Spleen (tissue), 11 donors: ENCODE measurements at regions not wholly inside any gene's neighbourhood (a gene's known extent, or its start where the extent isn't known, plus 50 kb on each side); places are given as distances from the start of the nearest gene placed in this dataset.

Experiments
- DNase-seq: peaks from one replicate; pipeline ENCODE4 v3.0.0-alpha.2; 2020
- H3K27ac ChIP-seq, 8 donors: fragments of 200-600 bp; sonication (generic) in 7 of 8; 1 replicate in 4 of 8; 2 replicates in 4 of 8; pipeline versions ENCODE4 v1.5.0 to v1.8.0; 2016 to 2021; ENCODE audit warnings: inconsistent platforms in 4 of 8, mild to moderate bottlenecking in 4 of 8, moderate library complexity in 1 of 8
- H3K27me3 ChIP-seq, 7 donors: fragments of 200-600 bp; sonication (generic) in 6 of 7; replicated peaks in 1 of 7; 1 replicate in 4 of 7; 2 replicates in 3 of 7; pipeline versions ENCODE4 v1.5.0 to v1.8.0; 2016 to 2021; ENCODE audit warnings: inconsistent platforms in 3 of 7, mild to moderate bottlenecking in 1 of 7
- H3K36me3 ChIP-seq, 6 donors: fragments of 200-600 bp; sonication (generic) in 5 of 6; 1 replicate in 4 of 6; 2 replicates in 2 of 6; pipeline versions ENCODE4 v1.5.0 to v1.8.0; 2016 to 2021; ENCODE audit warnings: inconsistent platforms in 2 of 6
- H3K4me1 ChIP-seq, 6 donors: fragments of 200-600 bp; sonication (generic) in 5 of 6; 1 replicate in 3 of 6; 2 replicates in 3 of 6; pipeline versions ENCODE4 v1.5.0 to v1.8.0; 2016 to 2021; ENCODE audit warnings: inconsistent platforms in 3 of 6
- H3K4me3 ChIP-seq, 8 donors: fragments of 200-600 bp; sonication (generic) in 7 of 8; 1 replicate in 4 of 8; 2 replicates in 4 of 8; pipeline versions ENCODE4 v1.5.0 to v1.8.0; 2016 to 2021; ENCODE audit warnings: inconsistent platforms in 4 of 8, mild to moderate bottlenecking in 4 of 8, moderate library complexity in 2 of 8
- H3K9me3 ChIP-seq, 8 donors: fragments of 200-600 bp; sonication (generic) in 7 of 8; 1 replicate in 4 of 8; 2 replicates in 4 of 8; pipeline versions ENCODE4 v1.5.0 to v1.8.0; 2016 to 2021; ENCODE audit warnings: inconsistent platforms in 4 of 8
- POLR2A ChIP-seq, 3 donors: fragments of 450-650 bp; IDR thresholded peaks; one replicate each; pipeline ENCODE4 v1.5.1; 2017; ENCODE audit warnings: antibody characterized with exemption in 3 of 3, mild to moderate bottlenecking in 1 of 3
- POLR2AphosphoS5 ChIP-seq, 3 donors: sonication (generic); formaldehyde crosslinking; IDR thresholded peaks; one replicate each; pipeline ENCODE4 v1.5.1; 2017; ENCODE audit warnings: antibody characterized with exemption in 3 of 3
- WGBS, 5 donors: extraction: QIAGEN DNeasy Blood & Tissue Kit in 3 of 5; methylation state at CpG; one replicate each; pipeline versions ENCODE4 v1.1.5 to v1.1.7; 2013 to 2018; 5-methylcytosine and 5-hydroxymethylcytosine counted together
- intact Hi-C: fragments of 100-400 bp; cut with DNase I; formaldehyde crosslinking; loops from one replicate; pipeline ENCODE4 v1.15.0; 2023; ENCODE audit warnings: low total_unique reads
- TF ChIP-seq, protein P1 (sequence below), 11 experiments: fragments of 200-600 bp in 7 of 11; fragments of 450-650 bp in 4 of 11; sonication (generic) in 4 of 11; IDR thresholded peaks in 8 of 11; conservative IDR thresholded peaks in 3 of 11; 1 replicate in 7 of 11; 2 replicates in 4 of 11; pipeline versions ENCODE4 v1.4.0 to v1.8.0; 2016 to 2021; ENCODE audit warnings: antibody characterized with exemption in 11 of 11, inconsistent platforms in 4 of 11, mild to moderate bottlenecking in 1 of 11
- donor health status: healthy with polysubstance abuse.
- donor health status: DM: no; HTN: no; CAD: no; lungs with moderate emphysema.
- donor health status: DM: no; HTN: no; CAD: no.
- donor health status: Bipolar disorder and iron deficiency.
- donor health status: healthy.
- donor health status: DM: no; HTN: no; CAD: no.
- donor health status: DM: yes; HTN: yes; CAD: no.

DNA sequence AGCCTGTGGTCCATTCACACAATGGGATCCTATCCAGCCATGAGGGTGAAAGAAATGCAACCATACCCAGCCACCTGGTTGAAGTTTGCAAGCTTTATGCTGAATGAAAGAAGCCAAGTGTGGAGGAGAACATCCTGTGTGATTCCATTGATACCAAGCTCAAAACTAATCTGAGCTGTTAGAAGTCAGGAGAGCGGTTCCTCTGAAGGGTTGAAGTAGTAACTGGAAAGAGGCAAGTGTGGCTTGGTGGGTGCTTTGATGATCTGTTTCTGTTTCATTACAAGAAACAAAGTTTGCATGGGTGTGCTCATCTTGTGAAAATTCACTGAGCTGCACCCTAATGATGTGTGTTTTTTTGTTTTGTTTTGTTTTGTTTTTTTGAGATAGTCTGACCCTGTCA lies 99.4 kb downstream of the SALL1 start:
- Histone ChIP-seq H3K4me1 (no peaks in the 10 kb centered on the region), H3K4me3 (no peak overlapping the region), H3K9me3 (peaks cover 0 to 3% (median 0%) of the 10 kb centered on the region in 8 donors), H3K27me3 (peaks cover 0 to 13% (median 0%) of the 10 kb centered on the region in 7 donors), H3K36me3 (no peaks in the 10 kb centered on the region), H3K27ac (no peak overlapping the region)
- no peak for TF ChIP-seq POLR2AphosphoS5 (IDR thresholded peaks at IDR 0.05)
- TF ChIP-seq POLR2A (IDR thresholded peaks at IDR 0.05): no peak
- TF ChIP-seq, protein P1, sequence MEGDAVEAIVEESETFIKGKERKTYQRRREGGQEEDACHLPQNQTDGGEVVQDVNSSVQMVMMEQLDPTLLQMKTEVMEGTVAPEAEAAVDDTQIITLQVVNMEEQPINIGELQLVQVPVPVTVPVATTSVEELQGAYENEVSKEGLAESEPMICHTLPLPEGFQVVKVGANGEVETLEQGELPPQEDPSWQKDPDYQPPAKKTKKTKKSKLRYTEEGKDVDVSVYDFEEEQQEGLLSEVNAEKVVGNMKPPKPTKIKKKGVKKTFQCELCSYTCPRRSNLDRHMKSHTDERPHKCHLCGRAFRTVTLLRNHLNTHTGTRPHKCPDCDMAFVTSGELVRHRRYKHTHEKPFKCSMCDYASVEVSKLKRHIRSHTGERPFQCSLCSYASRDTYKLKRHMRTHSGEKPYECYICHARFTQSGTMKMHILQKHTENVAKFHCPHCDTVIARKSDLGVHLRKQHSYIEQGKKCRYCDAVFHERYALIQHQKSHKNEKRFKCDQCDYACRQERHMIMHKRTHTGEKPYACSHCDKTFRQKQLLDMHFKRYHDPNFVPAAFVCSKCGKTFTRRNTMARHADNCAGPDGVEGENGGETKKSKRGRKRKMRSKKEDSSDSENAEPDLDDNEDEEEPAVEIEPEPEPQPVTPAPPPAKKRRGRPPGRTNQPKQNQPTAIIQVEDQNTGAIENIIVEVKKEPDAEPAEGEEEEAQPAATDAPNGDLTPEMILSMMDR (IDR thresholded peaks at IDR 0.05 in 8 of 11, conservative IDR thresholded peaks at IDR 0.05 in 3 of 11): no peak
- 69 to 97% (median 79%) methylated on average over 1 of the region's 1 CpG for WGBS, 5 donors
- DNase-seq: no peak
- intact Hi-C loops: no loop called here

DNA sequence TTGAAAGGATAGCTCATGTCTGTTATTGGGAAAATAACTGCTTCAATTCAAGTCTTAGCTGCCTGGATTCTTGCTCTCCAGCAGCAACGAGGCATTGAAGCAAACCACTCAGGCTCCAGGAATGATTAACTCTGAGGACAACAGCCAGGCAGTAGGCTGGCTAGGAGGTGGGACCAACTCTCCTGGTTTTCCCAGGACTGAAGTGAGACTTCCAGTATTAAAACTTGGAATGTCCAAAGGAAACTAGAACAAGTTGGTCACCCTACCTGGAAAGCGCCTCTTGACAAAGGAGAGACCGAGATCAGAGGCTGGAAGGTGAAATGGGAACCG lies 100.7 kb downstream of the SALL1 start:
- no peak for DNase-seq
- Histone ChIP-seq H3K9me3 (peaks cover 0 to 3% (median 0%) of the 10 kb centered on the region in 8 donors), H3K4me1 (no peaks in the 10 kb centered on the region), H3K27ac (no peak overlapping the region), H3K36me3 (no peaks in the 10 kb centered on the region), H3K27me3 (peaks cover 0 to 7% (median 0%) of the 10 kb centered on the region in 7 donors), H3K4me3 (no peak overlapping the region)
- intact Hi-C loops: no loop called here
- 67 to 81% (median 78%) methylated on average over 4 of the region's 4 CpGs for WGBS, 5 donors
- no peak for TF ChIP-seq POLR2A (IDR thresholded peaks at IDR 0.05)
- no peak for TF ChIP-seq POLR2AphosphoS5 (IDR thresholded peaks at IDR 0.05)
- TF ChIP-seq, protein P1 (IDR thresholded peaks at IDR 0.05 in 8 of 11, conservative IDR thresholded peaks at IDR 0.05 in 3 of 11): no peak

DNA sequence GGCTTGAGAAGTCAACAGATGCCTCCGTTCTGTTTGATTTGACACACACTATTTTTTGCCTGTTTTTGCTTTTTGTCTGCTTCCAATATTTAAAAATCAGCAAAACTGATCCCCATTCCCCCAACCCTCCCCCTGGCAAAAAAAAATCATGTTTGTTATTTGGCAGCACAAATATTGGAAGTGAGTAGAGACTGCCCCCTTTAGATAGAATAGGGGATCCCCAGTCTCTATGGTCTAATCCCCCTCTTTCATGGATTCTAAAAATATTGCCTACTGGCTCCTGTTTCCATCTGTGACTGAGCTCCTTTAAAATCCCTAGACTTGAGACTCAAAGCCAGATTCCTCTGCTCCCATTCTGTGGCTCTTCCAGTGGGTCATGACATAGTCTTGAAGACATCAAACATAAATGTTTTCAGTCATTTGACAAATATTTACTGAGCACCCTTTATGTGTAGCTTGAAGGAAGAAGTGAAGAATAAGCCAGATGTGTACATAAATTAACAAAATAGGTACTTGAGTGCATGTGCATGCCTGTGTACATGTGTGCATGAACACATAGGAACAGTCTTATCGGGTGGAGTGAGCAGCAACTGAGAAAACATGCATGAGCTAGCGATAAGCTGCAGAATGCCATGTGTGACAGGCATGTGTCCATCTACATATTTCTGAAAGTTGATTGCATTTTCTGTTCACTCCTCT lies 101.2 kb downstream of the SALL1 start:
- TF ChIP-seq, protein P1 (IDR thresholded peaks at IDR 0.05 in 8 of 11, conservative IDR thresholded peaks at IDR 0.05 in 3 of 11): no peak
- TF ChIP-seq POLR2A (IDR thresholded peaks at IDR 0.05): no peak
- TF ChIP-seq POLR2AphosphoS5 (IDR thresholded peaks at IDR 0.05): no peak
- H3K27me3 ChIP-seq: peaks cover 0 to 6% (median 0%) of the 10 kb centered on the region in 7 donors
- H3K4me3 ChIP-seq: no peak overlapping the region
- WGBS, 5 donors: 85 to 98% (median 90%) methylated on average over 3 of the region's 3 CpGs
- intact Hi-C loops: no loop called here
- DNase-seq: no peak
- no peak overlapping the region for H3K27ac ChIP-seq
- no peaks in the 10 kb centered on the region for H3K36me3 ChIP-seq
- peaks cover 0 to 3% (median 0%) of the 10 kb centered on the region in 8 donors for H3K9me3 ChIP-seq
- no peaks in the 10 kb centered on the region for H3K4me1 ChIP-seq

DNA sequence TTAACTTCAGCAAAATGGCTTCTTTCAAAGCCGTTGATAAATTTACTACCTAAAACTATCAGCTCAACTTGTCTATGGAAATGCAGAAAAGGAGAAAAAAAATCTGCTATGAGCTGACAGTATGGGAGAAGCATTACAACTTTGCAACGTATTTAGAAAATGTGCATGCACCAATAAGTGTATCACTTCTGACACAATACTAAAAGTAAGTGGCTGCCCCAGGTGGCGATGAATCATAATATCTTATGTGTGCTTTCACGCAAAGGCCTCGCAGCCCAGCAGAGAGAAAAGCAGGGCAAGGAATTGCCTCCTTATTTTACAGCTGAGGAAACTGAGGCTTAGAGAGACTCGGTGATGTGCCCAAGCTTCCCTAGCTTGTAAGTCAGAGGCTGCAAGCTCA lies 101.8 kb downstream of the SALL1 start:
- 83 to 87% (median 85%) methylated on average over 6 of the region's 6 CpGs for WGBS, 5 donors
- Histone ChIP-seq H3K27ac (no peak overlapping the region), H3K27me3 (peaks cover 0 to 5% (median 0%) of the 10 kb centered on the region in 7 donors), H3K9me3 (peaks cover 0 to 3% (median 0%) of the 10 kb centered on the region in 8 donors), H3K36me3 (no peaks in the 10 kb centered on the region), H3K4me3 (no peak overlapping the region), H3K4me1 (no peaks in the 10 kb centered on the region)
- no peak for DNase-seq
- TF ChIP-seq POLR2AphosphoS5 (IDR thresholded peaks at IDR 0.05) (no peak), POLR2A (IDR thresholded peaks at IDR 0.05) (no peak)
- TF ChIP-seq, protein P1 (IDR thresholded peaks at IDR 0.05 in 8 of 11, conservative IDR thresholded peaks at IDR 0.05 in 3 of 11): no peak
- intact Hi-C loops: no loop called here
